PC-9 (cell line): ENCODE measurements at regions not wholly inside any gene's neighbourhood (a gene's known extent, or its start where the extent isn't known, plus 50 kb on each side); places are given as distances from the start of the nearest gene placed in this dataset.

Experiments used
- BruUV-seq: library from RNA; stranded (reverse); fragments of 400-500 nt; replicated peaks from 2 replicates; lab custom pipeline; 2021; lab: Mats Ljungman, UMichigan
- CTCF ChIA-PET: fragments of 300-600 bp; sonication (Branson Sonifier 250); formaldehyde crosslinking; loops from one replicate; lab custom pipeline; 2022; ENCODE audit warnings: antibody characterized with exemption; lab: Charles Lee
- POLR2A ChIA-PET: fragments of 300-600 bp; sonication (Branson Sonifier 250); formaldehyde crosslinking; loops from one replicate; lab custom pipeline; 2022; ENCODE audit warnings: antibody characterized with exemption; ENCODE audit not compliant: unreplicated experiment; lab: Charles Lee
- DNase-seq, 2 experiments: peaks; one replicate each; pipeline versions ENCODE4 v3.0.0 to v3.0.0-alpha.2; 2015 to 2022; ENCODE audit warnings: mixed read lengths in 1 of 2
- H2AFZ ChIP-seq: fragments of 200-600 bp; sonication (generic); 2 replicates; pipeline ENCODE4 v1.8.1; 2017; ENCODE audit warnings: antibody characterized with exemption
- H3F3A ChIP-seq: fragments of 200-600 bp; sonication (generic); 2 replicates; pipeline ENCODE4 v1.8.1; 2017; ENCODE audit warnings: antibody characterized with exemption, mild to moderate bottlenecking, low read depth; ENCODE audit not compliant: insufficient read depth
- H3K27ac ChIP-seq: fragments of 200-600 bp; sonication (generic); 2 replicates; pipeline ENCODE4 v1.6.1; 2016; ENCODE audit warnings: mixed run types
- H3K27me3 ChIP-seq: fragments of 200-600 bp; sonication (generic); 2 replicates; pipeline ENCODE4 v1.6.1; 2016; ENCODE audit warnings: low read depth, mixed run types; ENCODE audit not compliant: insufficient read depth
- H3K36me3 ChIP-seq: fragments of 200-600 bp; sonication (generic); 2 replicates; pipeline ENCODE4 v1.6.1; 2016; ENCODE audit warnings: low read depth, mixed run types
- H3K4me1 ChIP-seq: fragments of 200-600 bp; sonication (generic); replicated peaks from 2 replicates; pipeline ENCODE4 v1.6.1; 2016; ENCODE audit warnings: mixed run types; ENCODE audit not compliant: insufficient read depth
- H3K4me2 ChIP-seq: fragments of 200-600 bp; sonication (generic); 2 replicates; pipeline ENCODE4 v1.6.1; 2017; ENCODE audit warnings: mixed run types
- H3K4me3 ChIP-seq: fragments of 200-600 bp; sonication (generic); 2 replicates; pipeline ENCODE4 v1.6.1; 2016; ENCODE audit warnings: mixed run types
- H3K79me2 ChIP-seq: fragments of 200-600 bp; sonication (generic); 2 replicates; pipeline ENCODE4 v1.6.1; 2017; ENCODE audit warnings: low read depth, mixed run types
- H3K9me2 ChIP-seq: fragments of 200-600 bp; sonication (generic); 2 replicates; pipeline ENCODE4 v1.8.1; 2017; ENCODE audit warnings: mild to moderate bottlenecking; ENCODE audit not compliant: insufficient read depth
- H3K9me3 ChIP-seq: fragments of 200-600 bp; sonication (generic); 2 replicates; pipeline ENCODE4 v1.8.1; 2016; ENCODE audit warnings: low read depth; ENCODE audit not compliant: insufficient read depth
- H4K20me1 ChIP-seq: fragments of 200-600 bp; sonication (generic); 2 replicates; pipeline ENCODE4 v1.8.1; 2017; ENCODE audit not compliant: insufficient read depth
- CTCF ChIP-seq: fragments of 200-600 bp; sonication (generic); conservative IDR thresholded peaks from 2 replicates; pipeline ENCODE4 v1.6.1; 2017; ENCODE audit warnings: mixed run types, antibody characterized with exemption, mild to moderate bottlenecking, moderate library complexity
- EZH2 ChIP-seq: fragments of 200-600 bp; sonication (generic); IDR thresholded peaks from 2 replicates; pipeline ENCODE4 v1.8.0; 2017; ENCODE audit warnings: antibody characterized with exemption, low read depth
- intact Hi-C: fragments of 100-400 bp; cut with micrococcal nuclease; formaldehyde crosslinking; loops from one replicate; pipeline ENCODE4 v1.10.0; 2022; ENCODE audit not compliant: unreplicated experiment

- Histone ChIP-seq H3K27me3 (no peaks in the 10 kb centered on the region), H3F3A (no peaks in the 10 kb centered on the region), H3K36me3 (no peaks in the 10 kb centered on the region), H2AFZ (no peak overlapping the region), H4K20me1 (no peaks in the 10 kb centered on the region), H3K4me3 (no peak overlapping the region), H3K4me2 (no peak overlapping the region), H3K79me2 (no peaks in the 10 kb centered on the region), H3K9me3 (no peaks in the 10 kb centered on the region; the same call in 1 of the 2 replicates), H3K9me2 (no peaks in the 10 kb centered on the region), H3K27ac (no peak overlapping the region), H3K4me1 (no peaks in the 10 kb centered on the region)
- intact Hi-C loops = no loop called here
- no peak for TF ChIP-seq EZH2
- no peak for TF ChIP-seq CTCF
- no TSS peak for BruUV-seq
- DNase-seq = no peak
- CTCF ChIA-PET = no interaction called here
- POLR2A ChIA-PET = interaction anchor here (0.6 kb wide), 1 partner anchor 866 kb away, joined by 3 read pairs; no protein-coding TSS in a partner anchor
Observed at GRCh38 chr10:30770229-30770628, 140.7 kb upstream of the LYZL2 start.

- no TSS peak for BruUV-seq
- CTCF ChIA-PET = no interaction called here
- TF ChIP-seq EZH2 = no peak
- no peak for TF ChIP-seq CTCF
Observed at GRCh38 chr10:30769361-30769760, 139.8 kb upstream of the LYZL2 start.

GRCh38 chr10:30765616-30766015, 136.1 kb upstream of the LYZL2 start:
- no TSS peak for BruUV-seq
- H3K4me2 ChIP-seq = no peak overlapping the region
- intact Hi-C loops = no loop called here
- H3K4me3 ChIP-seq = no peak overlapping the region
- no peaks in the 10 kb centered on the region for H3K79me2 ChIP-seq
- H3K36me3 ChIP-seq = no peaks in the 10 kb centered on the region
- H3F3A ChIP-seq = no peaks in the 10 kb centered on the region
- no peak overlapping the region for H2AFZ ChIP-seq
- no peak for DNase-seq
- no peaks in the 10 kb centered on the region for H4K20me1 ChIP-seq
- H3K9me3 ChIP-seq = no peaks in the 10 kb centered on the region; the same call in 1 of the 2 replicates
- no peaks in the 10 kb centered on the region for H3K27me3 ChIP-seq
- ChIA-PET CTCF (no interaction called here), POLR2A (interaction anchor here (0.6 kb wide), 1 partner anchor 95 kb away, joined by 3 read pairs; no protein-coding TSS in a partner anchor)
- H3K4me1 ChIP-seq = no peaks in the 10 kb centered on the region
- TF ChIP-seq CTCF (no peak), EZH2 (no peak)
- no peaks in the 10 kb centered on the region for H3K9me2 ChIP-seq
- H3K27ac ChIP-seq = no peak overlapping the region

More at GRCh38 chr10:30769361-30769760, 139.8 kb upstream of the LYZL2 start:
- H2AFZ ChIP-seq = no peak overlapping the region
- no peak overlapping the region for H3K4me2 ChIP-seq
- no peaks in the 10 kb centered on the region for H3K36me3 ChIP-seq
- DNase-seq = no peak
- no peaks in the 10 kb centered on the region for H3K4me1 ChIP-seq
- H4K20me1 ChIP-seq = no peaks in the 10 kb centered on the region
- POLR2A ChIA-PET = no interaction called here
- no peaks in the 10 kb centered on the region for H3K79me2 ChIP-seq
- H3K27ac ChIP-seq = no peak overlapping the region
- no peaks in the 10 kb centered on the region for H3F3A ChIP-seq
- H3K9me3 ChIP-seq = no peaks in the 10 kb centered on the region; the same call in 1 of the 2 replicates
- no peaks in the 10 kb centered on the region for H3K9me2 ChIP-seq
- H3K4me3 ChIP-seq = no peak overlapping the region
- no peaks in the 10 kb centered on the region for H3K27me3 ChIP-seq
- intact Hi-C loops = no loop called here
